Mesodermal cell (in vitro differentiated cells): ENCODE measurements at regions not wholly inside any gene's neighbourhood (a gene's known extent, or its start where the extent isn't known, plus 50 kb on each side); places are given as distances from the start of the nearest gene placed in this dataset.

Experiments used
- H3K27ac ChIP-seq: 2 replicates; pipeline ENCODE4 v1.7.0; 2013; ENCODE audit warnings: mild to moderate bottlenecking, low read depth, low read length, moderate library complexity; ENCODE audit not compliant: severe bottlenecking
- H3K36me3 ChIP-seq: 2 replicates; pipeline ENCODE4 v1.7.1; 2013; ENCODE audit warnings: mild to moderate bottlenecking, low read length, moderate library complexity; ENCODE audit not compliant: control insufficient read depth, insufficient read depth
- H3K4me1 ChIP-seq: one replicate; pipeline ENCODE4 v1.7.1; 2013; ENCODE audit warnings: mild to moderate bottlenecking, low read length; ENCODE audit not compliant: insufficient read depth, control insufficient read depth, poor library complexity, severe bottlenecking
- H3K4me3 ChIP-seq: 2 replicates; pipeline ENCODE4 v1.7.0; 2013; ENCODE audit warnings: low read length, control low read depth, mild to moderate bottlenecking; ENCODE audit not compliant: insufficient read depth, poor library complexity, severe bottlenecking; ENCODE audit errors: extremely low read depth
- H3K9me3 ChIP-seq: 2 replicates; pipeline ENCODE4 v1.7.1; 2013; ENCODE audit warnings: mild to moderate bottlenecking, low read length, moderate library complexity; ENCODE audit not compliant: control insufficient read depth
- WGBS, 2 experiments: methylation state at CpG; one replicate each; pipeline ENCODE4 v1.1.5; 2013; ENCODE audit warnings: missing lambda C conversion rate in 2 of 2; ENCODE audit not compliant: insufficient coverage in 2 of 2; 5-methylcytosine and 5-hydroxymethylcytosine counted together

- WGBS, 2 experiments: no CpG with 5 or more reads among the region's 1 CpG
- H3K36me3 ChIP-seq: no peaks in the 10 kb centered on the region
- no peak overlapping the region for H3K4me3 ChIP-seq
- no peak overlapping the region for H3K27ac ChIP-seq
- H3K4me1 ChIP-seq: no peaks in the 10 kb centered on the region
- no peaks in the 10 kb centered on the region for H3K9me3 ChIP-seq
These were observed 340.5 kb upstream of the SATB1 start for GRCh38 chr3:18765662-18766061.

GRCh38 chr3:18765161-18765560 lies 340.0 kb upstream of the SATB1 start:
- H3K4me3 ChIP-seq: no peak overlapping the region
- 92 to 95% methylated on average over 2 to 3 of the region's 5 CpGs for WGBS, 2 experiments
- H3K36me3 ChIP-seq: no peaks in the 10 kb centered on the region
- no peaks in the 10 kb centered on the region for H3K9me3 ChIP-seq
- H3K27ac ChIP-seq: no peak overlapping the region
- no peaks in the 10 kb centered on the region for H3K4me1 ChIP-seq

DNA sequence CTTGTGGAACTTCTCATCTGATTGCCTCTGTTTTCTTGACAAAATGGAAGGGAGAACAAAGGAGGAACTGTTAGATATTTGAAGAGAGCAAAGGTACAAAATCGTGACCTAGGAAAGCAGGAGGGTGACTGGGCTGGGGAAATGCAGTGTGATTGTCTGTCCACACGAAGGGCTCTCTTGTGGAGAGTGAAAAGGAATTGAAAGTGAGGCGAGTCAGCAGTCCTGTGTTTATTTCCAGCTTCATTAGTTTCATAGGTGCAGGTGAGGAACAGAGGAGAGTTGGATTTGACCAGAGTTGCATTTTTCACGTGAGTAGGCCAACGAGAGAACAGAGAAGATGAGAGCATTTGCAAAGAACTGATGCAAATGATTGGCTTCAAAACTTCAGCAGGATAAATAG lies 336.4 kb upstream of the SATB1 start:
- Histone ChIP-seq H3K4me1 (no peaks in the 10 kb centered on the region), H3K4me3 (no peak overlapping the region), H3K27ac (no peak overlapping the region), H3K36me3 (no peaks in the 10 kb centered on the region), H3K9me3 (no peaks in the 10 kb centered on the region)
- WGBS, 2 experiments: 68 to 78% methylated on average over 4 to 5 of the region's 5 CpGs

- no peaks in the 10 kb centered on the region for H3K9me3 ChIP-seq
- no peak overlapping the region for H3K4me3 ChIP-seq
- H3K27ac ChIP-seq: no peak overlapping the region
- no peaks in the 10 kb centered on the region for H3K4me1 ChIP-seq
- WGBS, 2 experiments: 100% methylated on average over 1 of the region's 4 CpGs; no CpG with 5 or more reads in 1 of the 2 experiments
- no peaks in the 10 kb centered on the region for H3K36me3 ChIP-seq
These were observed 333.0 kb upstream of the SATB1 start for GRCh38 chr3:18758047-18758704.

DNA sequence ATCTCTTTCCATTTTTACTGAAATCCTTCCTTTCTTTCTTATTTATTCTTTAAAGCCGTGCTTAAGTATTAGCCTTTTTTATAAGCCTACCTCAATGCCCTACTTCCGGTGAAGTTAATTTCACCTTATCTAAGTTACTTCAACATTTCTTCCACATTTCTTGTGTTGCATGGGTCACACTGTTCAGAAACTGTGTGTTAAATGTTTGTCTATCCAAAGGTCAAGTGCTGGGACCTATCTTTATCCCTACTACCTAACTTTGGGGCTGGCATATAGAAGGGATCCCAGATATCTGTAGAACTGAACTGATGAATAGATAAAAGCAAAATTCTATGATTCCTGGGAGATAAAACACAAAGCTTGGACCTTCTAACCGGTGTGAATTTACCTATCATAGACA lies 332.3 kb upstream of the SATB1 start:
- Histone ChIP-seq H3K9me3 (no peaks in the 10 kb centered on the region), H3K27ac (no peak overlapping the region), H3K4me3 (no peak overlapping the region), H3K36me3 (no peaks in the 10 kb centered on the region), H3K4me1 (no peaks in the 10 kb centered on the region)
- 100% methylated on average over 1 to 2 of the region's 3 CpGs for WGBS, 2 experiments

GRCh38 chr3:18752273-18752934 lies 327.3 kb upstream of the SATB1 start:
- Histone ChIP-seq H3K4me3 (no peak overlapping the region), H3K36me3 (no peaks in the 10 kb centered on the region), H3K9me3 (no peaks in the 10 kb centered on the region), H3K4me1 (no peaks in the 10 kb centered on the region), H3K27ac (no peak overlapping the region)
- WGBS, 2 experiments: 100% methylated on average over 1 of the region's 4 CpGs; no CpG with 5 or more reads in 1 of the 2 experiments

GRCh38 chr3:18751514-18751913 lies 326.4 kb upstream of the SATB1 start:
- no peaks in the 10 kb centered on the region for H3K9me3 ChIP-seq
- no peaks in the 10 kb centered on the region for H3K4me1 ChIP-seq
- WGBS, 2 experiments: 75% methylated on average over 1 of the region's 1 CpG; no CpG with 5 or more reads in 1 of the 2 experiments
- no peak overlapping the region for H3K4me3 ChIP-seq
- no peaks in the 10 kb centered on the region for H3K36me3 ChIP-seq
- no peak overlapping the region for H3K27ac ChIP-seq

GRCh38 chr3:18747383-18747782 lies 322.2 kb upstream of the SATB1 start:
- Histone ChIP-seq H3K36me3 (no peaks in the 10 kb centered on the region), H3K4me1 (no peaks in the 10 kb centered on the region)
- WGBS, 2 experiments: 79% methylated on average over 2 of the region's 3 CpGs; no CpG with 5 or more reads in 1 of the 2 experiments

GRCh38 chr3:18745472-18745871 lies 320.3 kb upstream of the SATB1 start:
- H3K4me3 ChIP-seq: no peak overlapping the region
- no peaks in the 10 kb centered on the region for H3K4me1 ChIP-seq
- no peaks in the 10 kb centered on the region for H3K36me3 ChIP-seq
- no peak overlapping the region for H3K27ac ChIP-seq
- 90 to 91% methylated on average over 6 of the region's 6 CpGs for WGBS, 2 experiments
- no peaks in the 10 kb centered on the region for H3K9me3 ChIP-seq

More at GRCh38 chr3:18747383-18747782, 322.2 kb upstream of the SATB1 start:
- no peaks in the 10 kb centered on the region for H3K9me3 ChIP-seq
- H3K27ac ChIP-seq: no peak overlapping the region
- no peak overlapping the region for H3K4me3 ChIP-seq

GRCh38 chr3:18744472-18744871 lies 319.3 kb upstream of the SATB1 start:
- Histone ChIP-seq H3K36me3 (no peaks in the 10 kb centered on the region), H3K4me1 (no peaks in the 10 kb centered on the region), H3K27ac (no peak overlapping the region), H3K4me3 (no peak overlapping the region), H3K9me3 (no peaks in the 10 kb centered on the region)
- 100% methylated on average over 1 of the region's 1 CpG; no CpG with 5 or more reads in 1 of the 2 experiments for WGBS, 2 experiments

DNA sequence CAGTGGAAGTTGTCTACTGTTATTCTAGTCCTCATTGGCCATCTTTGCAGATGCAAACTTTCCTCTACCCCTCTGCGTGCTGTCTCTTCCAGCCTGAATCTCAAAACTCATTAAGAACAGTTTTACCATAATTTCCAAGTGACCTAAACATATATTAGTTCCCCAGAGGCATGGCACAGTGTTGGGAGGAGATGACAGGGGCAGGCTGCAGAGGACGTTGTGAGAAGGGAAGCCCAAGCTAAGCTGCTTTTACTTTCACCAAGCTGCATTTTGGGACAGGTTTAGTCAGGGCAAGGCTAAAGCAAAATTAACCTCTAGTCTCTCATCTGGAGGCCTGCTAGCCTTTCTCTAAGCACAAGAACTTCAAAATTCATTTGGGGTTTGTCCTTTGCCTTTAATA lies 318.6 kb upstream of the SATB1 start:
- Histone ChIP-seq H3K4me1 (no peaks in the 10 kb centered on the region), H3K36me3 (no peaks in the 10 kb centered on the region), H3K27ac (no peak overlapping the region), H3K9me3 (no peaks in the 10 kb centered on the region), H3K4me3 (no peak overlapping the region)
- WGBS, 2 experiments: 80 to 83% methylated on average over 1 to 2 of the region's 2 CpGs
